MG63 (cell line): ENCODE measurements at regions not wholly inside any gene's neighbourhood (a gene's known extent, or its start where the extent isn't known, plus 50 kb on each side); places are given as distances from the start of the nearest gene placed in this dataset.
"Not testable (repeated sequence)": the region's sequence is repeated elsewhere in the genome, so short reads cannot be mapped to it uniquely, and the experiment has no call there.

Source experiments
- DNase-seq: peaks from one replicate; pipeline ENCODE4 v3.0.0-alpha.2; 2020
- H3K27me3 ChIP-seq: fragments of 250-450 bp; sonication (Bioruptor Pico); 2 replicates; pipeline ENCODE4 v1.5.1; 2020; ENCODE audit warnings: mild to moderate bottlenecking, moderate library complexity
- H3K36me3 ChIP-seq: fragments of 250-450 bp; sonication (Bioruptor Pico); 2 replicates; pipeline ENCODE4 v1.5.1; 2020; ENCODE audit warnings: mild to moderate bottlenecking, moderate library complexity
- H3K4me3 ChIP-seq: fragments of 250-450 bp; sonication (Bioruptor Pico); 2 replicates; pipeline ENCODE4 v1.5.1; 2020; ENCODE audit warnings: mild to moderate bottlenecking, moderate library complexity
- H3K9me3 ChIP-seq: fragments of 250-450 bp; sonication (Bioruptor Pico); 2 replicates; pipeline ENCODE4 v1.5.1; 2020; ENCODE audit warnings: mild to moderate bottlenecking, moderate library complexity

DNA sequence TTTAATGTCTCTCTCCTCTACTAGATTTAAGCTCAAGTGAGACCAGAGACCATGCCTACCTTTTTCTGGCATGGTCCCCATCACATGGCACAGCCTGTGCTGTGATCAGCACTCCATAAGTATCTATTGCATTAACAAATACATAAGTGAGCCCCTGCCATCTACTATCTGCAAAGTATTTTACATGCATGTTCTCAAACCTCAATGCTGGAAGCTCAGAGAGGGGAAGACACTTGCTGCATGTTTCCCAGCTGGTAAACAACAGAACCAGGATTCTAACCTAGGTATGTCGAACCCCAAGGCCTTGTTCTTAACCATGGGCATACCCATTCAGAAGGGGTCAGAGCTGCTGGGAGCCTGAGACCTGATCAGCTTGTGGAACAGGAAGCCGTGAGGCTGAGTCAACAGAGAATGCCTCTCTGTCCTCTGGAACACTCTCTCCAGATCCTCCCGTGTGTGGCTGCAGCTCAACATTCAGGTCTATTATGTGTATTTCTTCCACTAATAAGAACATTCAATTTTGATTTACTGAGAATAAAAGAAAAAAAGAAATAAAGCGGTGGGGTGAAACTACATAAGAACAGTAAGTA is 232.5 kb upstream of the MSX2 start:
- no peak for DNase-seq
- no peaks in the 10 kb centered on the region for H3K36me3 ChIP-seq
- peaks cover under 1% of the 10 kb centered on the region; the same call in 1 of the 2 replicates for H3K9me3 ChIP-seq
- H3K4me3 ChIP-seq = no peak overlapping the region
- H3K27me3 ChIP-seq = no peaks in the 10 kb centered on the region

GRCh38 chr5:174493530-174493929 is 230.9 kb upstream of the MSX2 start:
- Histone ChIP-seq H3K9me3 (peaks cover 15% of the 10 kb centered on the region), H3K4me3 (no peak overlapping the region), H3K27me3 (no peaks in the 10 kb centered on the region), H3K36me3 (no peaks in the 10 kb centered on the region)
- DNase-seq = no peak

GRCh38 chr5:174497939-174498338 is 226.4 kb upstream of the MSX2 start:
- not testable (repeated sequence) for H3K36me3 ChIP-seq, H3K27me3 ChIP-seq, H3K4me3 ChIP-seq, DNase-seq
- H3K9me3 ChIP-seq = peaks cover 20% of the 10 kb centered on the region

GRCh38 chr5:174498575-174498974 is 225.8 kb upstream of the MSX2 start:
- H3K4me3 ChIP-seq, H3K27me3 ChIP-seq, H3K36me3 ChIP-seq, DNase-seq: not testable (repeated sequence)
- H3K9me3 ChIP-seq = peaks cover 20% of the 10 kb centered on the region

DNA sequence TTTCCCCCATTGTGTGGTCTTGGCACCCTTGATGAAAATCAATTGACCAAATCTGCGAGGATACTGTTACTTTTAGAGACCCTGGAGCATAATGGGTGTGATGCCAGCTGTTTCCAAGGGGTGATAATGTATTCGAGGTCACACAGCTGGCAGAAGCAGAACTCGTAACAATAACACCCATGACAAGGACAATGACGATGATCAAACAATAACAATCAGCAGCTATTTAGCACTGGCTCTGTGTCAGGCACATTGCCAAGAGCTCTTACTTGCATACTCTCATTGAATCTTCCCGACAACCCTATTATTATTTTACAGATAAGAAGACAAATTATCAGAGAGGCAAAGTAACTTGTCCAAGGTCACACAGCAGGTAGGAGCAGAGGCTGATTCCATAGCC is 223.7 kb upstream of the MSX2 start:
- no peak overlapping the region for H3K4me3 ChIP-seq
- H3K36me3 ChIP-seq = no peaks in the 10 kb centered on the region
- peaks cover 20% of the 10 kb centered on the region for H3K9me3 ChIP-seq
- no peak for DNase-seq
- H3K27me3 ChIP-seq = no peaks in the 10 kb centered on the region

GRCh38 chr5:174501461-174502069 is 222.8 kb upstream of the MSX2 start:
- Histone ChIP-seq H3K36me3 (no peaks in the 10 kb centered on the region), H3K4me3 (no peak overlapping the region), H3K27me3 (no peaks in the 10 kb centered on the region), H3K9me3 (peaks cover 20% of the 10 kb centered on the region)
- DNase-seq = peak; percentile 85

- H3K9me3 ChIP-seq = peaks cover 8% of the 10 kb centered on the region
- H3K4me3 ChIP-seq = no peak overlapping the region
- DNase-seq = no peak
These were observed 221.3 kb upstream of the MSX2 start for GRCh38 chr5:174503086-174503460.

GRCh38 chr5:174503461-174504265 is 220.7 kb upstream of the MSX2 start:
- Histone ChIP-seq H3K9me3 (peaks cover 5% of the 10 kb centered on the region), H3K36me3 (no peaks in the 10 kb centered on the region), H3K27me3 (no peaks in the 10 kb centered on the region), H3K4me3 (no peak overlapping the region)
- peak; percentile 92 for DNase-seq

More at GRCh38 chr5:174503086-174503460, 221.3 kb upstream of the MSX2 start:
- Histone ChIP-seq H3K36me3 (no peaks in the 10 kb centered on the region), H3K27me3 (no peaks in the 10 kb centered on the region)

- no peak for DNase-seq
- no peaks in the 10 kb centered on the region for H3K36me3 ChIP-seq
- H3K9me3 ChIP-seq = peaks cover 5% of the 10 kb centered on the region
- H3K27me3 ChIP-seq = no peaks in the 10 kb centered on the region
- H3K4me3 ChIP-seq = no peak overlapping the region
These were observed 220.1 kb upstream of the MSX2 start for GRCh38 chr5:174504266-174504726.

- DNase-seq = no peak
- peaks cover under 1% of the 10 kb centered on the region; the same call in 1 of the 2 replicates for H3K9me3 ChIP-seq
- no peak overlapping the region for H3K4me3 ChIP-seq
- no peaks in the 10 kb centered on the region for H3K36me3 ChIP-seq
- H3K27me3 ChIP-seq = no peaks in the 10 kb centered on the region
These were observed 218.8 kb upstream of the MSX2 start for GRCh38 chr5:174505621-174506020.

DNA sequence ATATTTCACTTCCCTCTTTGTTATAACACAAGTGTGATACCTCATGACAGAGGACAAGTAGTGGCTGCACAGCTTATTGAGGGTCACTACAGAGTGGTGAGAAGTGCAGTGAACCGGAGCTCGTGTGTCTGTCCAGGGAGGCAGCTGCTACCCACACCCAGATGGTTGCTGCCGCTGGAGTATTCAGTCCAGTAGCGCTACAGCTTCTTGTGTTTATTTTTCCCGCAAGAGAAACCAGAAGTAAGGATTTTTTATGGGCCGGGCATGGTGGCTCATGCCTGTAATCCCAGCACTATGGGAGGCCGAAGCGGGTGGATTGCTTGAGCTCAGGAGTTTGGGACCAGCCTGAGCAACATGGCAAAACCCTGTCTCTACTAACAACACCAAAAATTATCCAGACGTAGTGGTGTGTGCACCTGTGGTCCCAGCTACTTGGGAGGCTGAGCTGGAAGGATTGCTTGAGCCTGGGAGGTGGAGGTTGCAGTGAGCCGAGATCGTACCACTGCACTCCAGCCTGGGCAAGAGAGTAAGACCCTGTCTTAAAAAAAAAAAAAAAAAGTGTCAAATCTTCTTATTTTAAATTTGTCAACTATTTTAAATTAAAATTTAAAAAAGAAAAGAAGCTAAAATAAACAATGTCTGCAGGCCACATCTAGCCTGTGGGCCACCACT is 213.5 kb upstream of the MSX2 start:
- not testable (repeated sequence) for DNase-seq, H3K9me3 ChIP-seq, H3K4me3 ChIP-seq, H3K36me3 ChIP-seq, H3K27me3 ChIP-seq

DNA sequence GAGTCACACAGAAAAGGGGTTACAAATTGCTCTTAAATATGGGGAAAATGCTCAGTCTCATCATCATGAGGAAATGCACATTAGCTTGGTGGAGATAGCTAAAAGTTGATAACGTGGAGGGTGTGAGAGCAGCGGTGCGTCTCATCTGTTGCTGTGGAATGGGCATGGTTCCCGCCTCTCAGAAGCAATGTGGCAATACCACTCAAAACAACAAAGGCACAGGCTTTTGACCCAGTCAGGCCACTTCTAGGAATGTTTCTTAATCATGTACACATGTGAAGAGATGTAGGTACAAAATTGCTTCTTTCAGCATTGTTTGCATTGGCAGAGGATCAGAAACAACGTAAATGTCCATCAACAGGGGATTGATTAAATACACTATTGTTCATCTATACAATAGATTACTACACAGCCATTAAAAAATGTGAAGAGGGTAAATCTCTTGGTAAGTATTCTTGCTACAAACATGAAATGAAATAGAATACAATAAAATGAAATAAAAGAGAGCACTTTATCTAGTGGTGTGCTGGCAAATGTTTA is 212.6 kb upstream of the MSX2 start:
- Histone ChIP-seq H3K36me3 (no peaks in the 10 kb centered on the region), H3K9me3 (no peaks in the 10 kb centered on the region), H3K4me3 (no peak overlapping the region), H3K27me3 (no peaks in the 10 kb centered on the region)
- no peak for DNase-seq

DNA sequence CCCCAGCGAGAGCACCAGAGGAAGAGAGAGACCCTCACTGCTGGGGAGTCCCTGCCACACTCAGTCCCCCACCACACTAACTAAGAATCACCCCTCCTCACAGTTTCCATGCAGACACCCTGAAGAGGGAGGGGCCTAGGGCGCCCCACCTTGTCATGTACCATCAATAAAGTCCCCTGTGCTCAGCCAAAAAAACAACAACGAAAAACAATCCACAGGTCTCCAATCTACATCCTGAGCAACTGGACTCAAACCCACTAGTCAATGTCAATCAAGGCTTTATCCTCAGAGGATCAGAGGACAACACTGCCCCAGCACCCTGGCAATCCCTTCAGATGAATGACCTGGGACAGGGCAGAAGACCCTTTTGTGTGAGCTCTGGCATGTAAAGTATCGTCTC is 210.1 kb upstream of the MSX2 start:
- Histone ChIP-seq H3K27me3 (no peaks in the 10 kb centered on the region), H3K4me3 (no peak overlapping the region), H3K36me3 (no peaks in the 10 kb centered on the region), H3K9me3 (no peaks in the 10 kb centered on the region)
- no peak for DNase-seq

DNA sequence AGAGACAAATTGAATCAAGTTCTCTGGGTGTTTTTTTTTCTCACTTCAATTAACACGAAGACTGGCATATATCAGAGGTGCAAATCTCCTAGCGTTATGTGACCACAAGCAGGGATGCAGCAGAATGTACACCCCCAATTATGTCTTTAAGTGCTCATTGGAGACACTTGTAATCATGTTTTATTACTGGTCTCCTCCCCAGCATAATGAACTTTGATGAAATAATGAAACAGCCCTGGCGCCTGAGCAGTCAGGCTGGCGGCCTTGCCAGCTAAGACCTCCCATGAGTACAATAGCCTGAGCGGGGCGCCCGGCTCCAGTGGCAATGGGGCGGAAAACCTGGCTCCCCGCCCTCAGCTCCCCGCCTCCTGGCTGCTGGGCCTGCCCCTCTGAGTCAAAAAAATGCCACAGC is 209.4 kb upstream of the MSX2 start:
- Histone ChIP-seq H3K27me3 (no peaks in the 10 kb centered on the region), H3K4me3 (no peak overlapping the region), H3K36me3 (no peaks in the 10 kb centered on the region), H3K9me3 (no peaks in the 10 kb centered on the region)
- DNase-seq = peak; percentile 26

GRCh38 chr5:174516741-174517140 is 207.6 kb upstream of the MSX2 start:
- Histone ChIP-seq H3K36me3 (no peaks in the 10 kb centered on the region), H3K4me3 (no peak overlapping the region), H3K9me3 (no peaks in the 10 kb centered on the region), H3K27me3 (no peaks in the 10 kb centered on the region)
- no peak for DNase-seq

GRCh38 chr5:174518512-174518911 is 205.9 kb upstream of the MSX2 start:
- Histone ChIP-seq H3K9me3 (no peaks in the 10 kb centered on the region), H3K36me3 (no peaks in the 10 kb centered on the region), H3K27me3 (no peaks in the 10 kb centered on the region), H3K4me3 (no peak overlapping the region)
- no peak for DNase-seq
